Mesenchymal stem cell (in vitro differentiated cells and primary cell): ENCODE measurements at regions not wholly inside any gene's neighbourhood (a gene's known extent, or its start where the extent isn't known, plus 50 kb on each side); places are given as distances from the start of the nearest gene placed in this dataset.
A peak's percentile ranks its signal among the peaks of the same experiment; 100 is the strongest.

ENCODE experiments used
- DNase-seq: peaks from one replicate; pipeline ENCODE4 v3.0.0-alpha.2; 2013
- H2AFZ ChIP-seq: one replicate; pipeline ENCODE4 v1.6.1; 2013; ENCODE audit warnings: low read depth, mild to moderate bottlenecking, control low read depth, inconsistent platforms, low read length, moderate library complexity
- H2AK5ac ChIP-seq: 2 replicates; pipeline ENCODE4 v1.6.1; 2013; ENCODE audit warnings: low read length, moderate library complexity, mild to moderate bottlenecking, inconsistent platforms; ENCODE audit not compliant: severe bottlenecking
- H2BK120ac ChIP-seq: one replicate; pipeline ENCODE4 v1.6.1; 2013; ENCODE audit warnings: low read depth, mild to moderate bottlenecking, inconsistent platforms, low read length, moderate library complexity
- H2BK12ac ChIP-seq, 2 experiments: one replicate each; pipeline ENCODE4 v1.6.1; 2013; ENCODE audit warnings: inconsistent platforms in 2 of 2, low read length in 2 of 2, mild to moderate bottlenecking in 2 of 2, moderate library complexity in 2 of 2, control low read depth in 1 of 2
- H2BK15ac ChIP-seq: one replicate; pipeline ENCODE4 v1.6.1; 2013; ENCODE audit warnings: mild to moderate bottlenecking, low read depth, inconsistent platforms; ENCODE audit not compliant: poor library complexity, severe bottlenecking
- H2BK5ac ChIP-seq: 2 replicates; pipeline ENCODE4 v1.6.1; 2013; ENCODE audit warnings: low read depth, mild to moderate bottlenecking, low read length, control low read depth, inconsistent platforms; ENCODE audit not compliant: poor library complexity, severe bottlenecking
- H3K14ac ChIP-seq, 2 experiments: one replicate each; pipeline ENCODE4 v1.6.1; 2013; ENCODE audit warnings: inconsistent platforms in 2 of 2, low read length in 2 of 2, control low read depth in 1 of 2, mild to moderate bottlenecking in 1 of 2, moderate library complexity in 1 of 2
- H3K18ac ChIP-seq, 2 experiments: one replicate each; pipeline ENCODE4 v1.6.1; 2013; ENCODE audit warnings: inconsistent platforms in 2 of 2, low read length in 2 of 2, control low read depth in 1 of 2, low read depth in 1 of 2, mild to moderate bottlenecking in 1 of 2
- H3K23ac ChIP-seq, 2 experiments: one replicate each; pipeline ENCODE4 v1.6.1; 2013; ENCODE audit warnings: inconsistent platforms in 2 of 2, low read length in 2 of 2, mild to moderate bottlenecking in 2 of 2, moderate library complexity in 2 of 2, control low read depth in 1 of 2
- H3K27ac ChIP-seq: 2 replicates; pipeline ENCODE4 v1.5.1; 2013; ENCODE audit warnings: mild to moderate bottlenecking, moderate library complexity, low read length, control low read depth, inconsistent platforms; ENCODE audit not compliant: poor library complexity, severe bottlenecking
- H3K27me3 ChIP-seq, 2 experiments: 2 replicates each; pipeline versions ENCODE4 v1.6.1 to v1.7.0; 2013; ENCODE audit warnings: low read length in 2 of 2, mild to moderate bottlenecking in 2 of 2, moderate library complexity in 2 of 2, control low read depth in 1 of 2, inconsistent platforms in 1 of 2; ENCODE audit not compliant: control insufficient read depth in 1 of 2, insufficient read depth in 1 of 2
- H3K36me3 ChIP-seq, 2 experiments: 2 replicates each; pipeline versions ENCODE4 v1.6.1 to v1.7.0; 2013; ENCODE audit warnings: low read length in 2 of 2, control low read depth in 1 of 2, inconsistent platforms in 1 of 2, low read depth in 1 of 2, mild to moderate bottlenecking in 1 of 2; ENCODE audit not compliant: insufficient read depth in 2 of 2, control insufficient read depth in 1 of 2
- H3K4ac ChIP-seq, 2 experiments: one replicate each; pipeline ENCODE4 v1.6.1; 2013; ENCODE audit warnings: inconsistent platforms in 2 of 2, low read length in 2 of 2, mild to moderate bottlenecking in 2 of 2, moderate library complexity in 2 of 2, control low read depth in 1 of 2, low read depth in 1 of 2
- H3K4me1 ChIP-seq: 2 replicates; pipeline ENCODE4 v1.6.1; 2013; ENCODE audit warnings: low read depth, low read length, control low read depth; ENCODE audit not compliant: control insufficient read depth, insufficient read depth
- H3K4me2 ChIP-seq: 2 replicates; pipeline ENCODE4 v1.6.1; 2013; ENCODE audit warnings: low read length, mild to moderate bottlenecking, inconsistent platforms; ENCODE audit not compliant: poor library complexity, severe bottlenecking
- H3K4me3 ChIP-seq, 2 experiments: 2 replicates each; pipeline versions ENCODE4 v1.5.1 to v1.7.0; 2013; ENCODE audit warnings: low read length in 2 of 2, mild to moderate bottlenecking in 2 of 2, control low read depth in 1 of 2, low read depth in 1 of 2; ENCODE audit not compliant: insufficient read depth in 1 of 2
- H3K79me1 ChIP-seq: replicated peaks from 2 replicates; pipeline ENCODE4 v1.6.1; 2013; ENCODE audit warnings: mild to moderate bottlenecking, control low read depth, low read length, inconsistent platforms; ENCODE audit not compliant: poor library complexity, severe bottlenecking
- H3K9ac ChIP-seq: 2 replicates; pipeline ENCODE4 v1.7.0; 2013; ENCODE audit warnings: mild to moderate bottlenecking, low read length, moderate library complexity
- H3K9me3 ChIP-seq: 2 replicates; pipeline ENCODE4 v1.7.0; 2013; ENCODE audit warnings: mild to moderate bottlenecking, low read length; ENCODE audit not compliant: control insufficient read depth
- H4K8ac ChIP-seq: one replicate; pipeline ENCODE4 v1.6.1; 2013; ENCODE audit warnings: inconsistent platforms, mild to moderate bottlenecking, low read length, moderate library complexity
- H4K91ac ChIP-seq: one replicate; pipeline ENCODE4 v1.6.1; 2013; ENCODE audit warnings: mild to moderate bottlenecking, low read length, inconsistent platforms
- whole genome bisulfite sequencing: methylation state at CpG from one replicate; pipeline ENCODE4 v1.1.7; 2013; ENCODE audit warnings: mixed read lengths; 5-methylcytosine and 5-hydroxymethylcytosine counted together

DNA sequence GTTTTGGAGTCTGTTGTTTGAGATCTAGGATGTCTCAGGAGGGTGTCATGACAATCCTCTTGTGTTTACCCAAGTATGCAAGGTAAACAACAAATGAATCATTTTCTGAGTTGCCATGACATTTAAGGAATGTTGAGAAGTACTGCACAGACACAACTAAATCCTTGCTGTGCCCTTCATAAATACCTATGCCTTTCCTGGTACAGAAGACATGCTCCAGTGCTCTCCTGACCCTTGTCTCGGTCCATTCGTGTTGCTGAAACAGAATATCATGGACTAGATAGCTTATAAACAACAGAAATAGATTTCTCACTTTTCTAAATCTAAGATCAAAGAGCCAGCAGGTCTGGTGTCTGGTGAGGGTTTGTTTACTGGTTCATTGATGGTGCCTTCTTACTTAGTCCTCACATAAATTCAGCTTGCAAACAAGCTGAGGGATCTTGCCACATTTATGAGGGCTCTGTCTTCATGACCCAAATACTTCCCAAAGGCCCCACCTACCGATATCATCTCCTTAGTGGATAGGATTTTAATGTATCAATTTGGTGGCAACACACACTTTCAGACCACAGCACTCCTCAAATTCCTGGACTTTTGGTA lies 341.8 kb upstream of the SEMA3A start:
- Histone ChIP-seq H2BK12ac (no peak overlapping the region), H3K4me3 (no peak overlapping the region)
- no CpG with 5 or more reads among the region's 3 CpGs for WGBS

DNA sequence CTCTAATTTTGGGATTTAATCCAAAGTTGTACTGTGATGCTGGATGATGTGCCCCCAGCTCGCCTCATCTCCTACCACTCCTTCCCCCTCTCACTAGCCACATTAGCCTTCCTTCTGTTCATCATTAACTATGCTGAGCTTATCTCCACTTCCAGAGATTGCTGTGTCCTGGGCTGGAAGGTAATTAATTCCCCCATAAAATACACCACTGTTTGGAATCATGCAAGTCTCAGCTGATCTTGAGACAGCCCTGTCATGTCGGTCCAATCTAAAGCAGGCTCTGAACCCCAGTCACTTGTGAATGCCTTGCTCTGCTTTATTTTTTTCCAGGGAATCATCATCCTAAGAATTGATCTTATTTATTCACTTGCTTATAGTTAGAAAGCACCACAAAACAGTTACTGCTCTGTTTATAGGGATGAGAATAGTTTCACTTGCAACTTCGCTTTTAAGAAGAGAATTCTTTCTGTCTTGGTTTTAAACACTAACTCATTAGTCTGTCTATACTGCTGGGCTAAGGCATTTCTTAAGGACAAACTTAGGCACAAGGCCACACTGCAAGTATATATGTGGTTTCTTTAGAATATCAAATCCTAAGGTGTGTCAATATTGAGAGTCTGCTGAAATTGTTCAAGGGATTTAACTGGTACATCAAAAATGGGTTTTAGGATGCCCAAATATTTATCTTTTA lies 341.1 kb upstream of the SEMA3A start:
- peak overlapping the region in 1 of 2 experiments; percentile 7 for H2BK12ac ChIP-seq
- H2AK5ac ChIP-seq: no peak overlapping the region
- no peak overlapping the region for H2AFZ ChIP-seq
- no peak overlapping the region for H3K14ac ChIP-seq
- no peak for DNase-seq
- H3K18ac ChIP-seq: no peak overlapping the region
- no peaks in the 10 kb centered on the region for H3K9me3 ChIP-seq
- H3K4me1 ChIP-seq: no peaks in the 10 kb centered on the region
- no peak overlapping the region for H2BK5ac ChIP-seq
- no peak overlapping the region for H2BK15ac ChIP-seq
- H3K27ac ChIP-seq: peak overlapping the region; percentile 41
- H3K4me2 ChIP-seq: no peak overlapping the region
- H3K36me3 ChIP-seq: no peaks in the 10 kb centered on the region
- no peak overlapping the region for H3K4me3 ChIP-seq
- 74% methylated on average over 3 of the region's 3 CpGs for WGBS
- no peak overlapping the region for H2BK120ac ChIP-seq
- H3K27me3 ChIP-seq: no peaks in the 10 kb centered on the region
- no peaks in the 10 kb centered on the region for H3K79me1 ChIP-seq
- no peak overlapping the region for H3K9ac ChIP-seq
- no peak overlapping the region for H4K8ac ChIP-seq
- no peak overlapping the region for H4K91ac ChIP-seq
- no peak overlapping the region for H3K23ac ChIP-seq
- peak overlapping the region in 1 of 2 experiments; percentile 70 for H3K4ac ChIP-seq

More for the DNA sequence above, 341.8 kb upstream of the SEMA3A start:
- H3K9ac ChIP-seq: no peak overlapping the region
- peak overlapping the region; percentile 26 for H3K27ac ChIP-seq
- no peak overlapping the region for H3K4me2 ChIP-seq
- no peaks in the 10 kb centered on the region for H3K36me3 ChIP-seq
- no peak overlapping the region for H3K4ac ChIP-seq
- H3K79me1 ChIP-seq: no peaks in the 10 kb centered on the region
- no peak overlapping the region for H3K14ac ChIP-seq
- DNase-seq: peak; percentile 30
- no peak overlapping the region for H3K18ac ChIP-seq
- H2BK120ac ChIP-seq: no peak overlapping the region
- no peaks in the 10 kb centered on the region for H3K4me1 ChIP-seq
- no peak overlapping the region for H2AK5ac ChIP-seq
- no peak overlapping the region for H4K91ac ChIP-seq
- no peaks in the 10 kb centered on the region for H3K27me3 ChIP-seq
- H3K23ac ChIP-seq: no peak overlapping the region
- H2BK15ac ChIP-seq: no peak overlapping the region
- no peaks in the 10 kb centered on the region for H3K9me3 ChIP-seq
- H4K8ac ChIP-seq: no peak overlapping the region
- no peak overlapping the region for H2BK5ac ChIP-seq
- H2AFZ ChIP-seq: no peak overlapping the region

DNA sequence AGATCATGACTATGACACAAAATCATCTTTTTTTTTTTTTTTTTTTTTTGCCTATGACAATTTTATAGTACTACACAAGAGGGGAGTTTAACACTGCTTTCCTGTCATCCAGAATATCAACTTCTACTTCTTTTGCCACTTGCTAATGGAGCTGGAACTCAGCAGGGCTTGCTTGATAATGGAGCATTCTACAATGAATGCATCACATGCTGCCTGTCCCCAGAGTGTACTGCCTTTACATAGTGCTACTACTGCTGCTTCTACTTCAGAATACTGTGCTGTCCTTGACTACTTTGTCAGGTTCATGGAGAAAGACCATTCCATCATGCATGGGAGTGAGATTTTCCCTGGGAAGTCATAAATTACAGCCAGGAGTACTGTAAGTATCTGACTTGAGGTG lies 338.6 kb upstream of the SEMA3A start:
- peak overlapping the region in 1 of 2 experiments; percentile 52 for H3K18ac ChIP-seq
- H2BK120ac ChIP-seq: no peak overlapping the region
- peak overlapping the region; percentile 53 for H2AFZ ChIP-seq
- no peak overlapping the region for H3K23ac ChIP-seq
- H4K8ac ChIP-seq: no peak overlapping the region
- no peak overlapping the region for H3K9ac ChIP-seq
- H3K4ac ChIP-seq: peak overlapping the region in 1 of 2 experiments; percentile 67
- H4K91ac ChIP-seq: no peak overlapping the region
- H2BK12ac ChIP-seq: peak overlapping the region in 1 of 2 experiments; percentile 52
- H3K4me2 ChIP-seq: no peak overlapping the region
- H2AK5ac ChIP-seq: no peak overlapping the region
- H3K79me1 ChIP-seq: no peaks in the 10 kb centered on the region
- DNase-seq: no peak
- no peaks in the 10 kb centered on the region for H3K27me3 ChIP-seq
- no peak overlapping the region for H3K27ac ChIP-seq
- no peak overlapping the region for H2BK15ac ChIP-seq
- H3K4me1 ChIP-seq: no peaks in the 10 kb centered on the region
- H3K14ac ChIP-seq: no peak overlapping the region
- H3K36me3 ChIP-seq: no peaks in the 10 kb centered on the region
- no peak overlapping the region for H2BK5ac ChIP-seq
- no peaks in the 10 kb centered on the region for H3K9me3 ChIP-seq
- H3K4me3 ChIP-seq: no peak overlapping the region

DNA sequence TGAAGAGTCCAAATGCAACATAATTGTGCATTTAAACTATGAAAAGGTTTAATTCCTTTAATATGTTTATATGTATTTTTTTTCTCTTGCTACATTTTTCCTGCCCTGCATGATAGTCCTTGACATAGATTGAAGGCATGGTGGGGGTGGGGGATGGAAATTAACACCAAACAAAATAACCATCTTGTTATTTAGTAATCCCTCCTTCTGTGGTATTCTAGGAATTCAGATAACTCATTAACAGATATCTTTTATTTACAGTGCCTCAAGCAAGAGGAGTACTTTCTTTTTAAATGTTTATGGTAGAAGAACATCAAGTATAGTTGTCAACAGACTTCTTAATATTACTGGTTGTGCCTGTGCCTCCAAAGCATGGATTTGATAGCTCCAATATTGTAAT lies 337.6 kb upstream of the SEMA3A start:
- DNase-seq: no peak
- Histone ChIP-seq H2BK120ac (no peak overlapping the region), H4K8ac (no peak overlapping the region), H3K18ac (no peak overlapping the region), H4K91ac (no peak overlapping the region), H3K27me3 (no peaks in the 10 kb centered on the region), H3K9ac (no peak overlapping the region), H2BK12ac (no peak overlapping the region), H3K4me2 (no peak overlapping the region), H3K4me1 (no peaks in the 10 kb centered on the region), H3K4me3 (no peak overlapping the region), H2BK5ac (no peak overlapping the region), H3K4ac (no peak overlapping the region), H2AFZ (no peak overlapping the region), H3K9me3 (no peaks in the 10 kb centered on the region), H3K36me3 (no peaks in the 10 kb centered on the region), H2BK15ac (no peak overlapping the region), H3K14ac (no peak overlapping the region), H3K27ac (no peak overlapping the region), H3K79me1 (no peaks in the 10 kb centered on the region), H3K23ac (no peak overlapping the region), H2AK5ac (no peak overlapping the region)
